ENCODE measurements at regions not wholly inside any gene's neighbourhood (a gene's known extent, or its start where the extent isn't known, plus 50 kb on each side); places are given as distances from the start of the nearest gene placed in this dataset.

DNA sequence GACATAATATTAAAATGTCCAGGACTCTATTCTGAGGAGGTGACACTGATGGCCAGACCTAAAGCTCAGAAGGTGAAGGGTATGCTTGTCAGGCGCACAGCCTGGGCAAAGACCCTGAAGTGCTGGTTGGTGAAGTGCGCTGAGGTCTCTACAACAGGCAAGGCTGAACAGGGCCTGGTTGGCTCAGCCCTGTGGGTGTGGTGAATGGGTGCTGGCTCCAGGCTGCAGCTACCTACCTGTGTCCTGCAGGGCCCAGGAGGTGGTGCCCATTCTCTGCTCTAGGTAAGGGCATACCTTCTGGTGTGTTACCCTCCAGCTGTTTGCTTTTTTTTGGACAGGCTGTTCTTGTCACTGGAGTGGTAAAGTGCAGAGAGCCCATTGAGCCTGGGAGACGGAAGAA lies 85.1 kb downstream of the RAMP3 start (continued):
- TF ChIP-seq REST (IDR thresholded peaks at IDR 0.05; ENCODE audit: unreplicated experiment) = no peak
- TF ChIP-seq JUNB (IDR thresholded peaks at IDR 0.05; ENCODE audit: unreplicated experiment) = no peak
- TF ChIP-seq STAT1 (IDR thresholded peaks at IDR 0.05; ENCODE audit: unreplicated experiment) = no peak
- TF ChIP-seq POLR2AphosphoS5 (IDR thresholded peaks at IDR 0.05; ENCODE audit: low read depth) = no peak

- Mint-ChIP-seq H3K27me3 (ENCODE audit: insufficient read depth, low read depth, poor library complexity) (no peaks in the 10 kb centered on the region), H3K4me1 (no peaks in the 10 kb centered on the region; the same call in 1 of the 3 replicates), H3K9me3 (no peaks in the 10 kb centered on the region), H3K27ac (no peak overlapping the region), H3K4me3 (no peak overlapping the region), H3K36me3 (ENCODE audit: low read depth) (no peaks in the 10 kb centered on the region)
- ATAC-seq (no peak), DNase-seq (ENCODE audit: low spot score) (no peak)
- Histone ChIP-seq H3K9me2 (ENCODE audit: insufficient read depth) (no peaks in the 10 kb centered on the region), H3F3A (replicated peaks; ENCODE audit: low read depth) (no peaks in the 10 kb centered on the region), H4K20me1 (replicated peaks; ENCODE audit: insufficient read depth) (no peaks in the 10 kb centered on the region), H3K4me3 (no peak overlapping the region), H3K27ac (ENCODE audit: low read depth) (no peak overlapping the region), H3K4me2 (no peak overlapping the region), H3K79me2 (replicated peaks; ENCODE audit: insufficient read depth) (no peaks in the 10 kb centered on the region), H3K36me3 (ENCODE audit: insufficient read depth) (no peaks in the 10 kb centered on the region), H3K27me3 (ENCODE audit: insufficient read depth) (no peaks in the 10 kb centered on the region), H2AFZ (no peak overlapping the region), H3K4me1 (ENCODE audit: insufficient read depth) (no peaks in the 10 kb centered on the region)
- no peak for TF ChIP-seq ZNF114 (CRISPR knock-in tag; IDR thresholded peaks at IDR 0.05)
- no peak for TF ChIP-seq EZH2 (IDR thresholded peaks at IDR 0.05; ENCODE audit: low read depth, unreplicated experiment)
- TF ChIP-seq, protein P1, sequence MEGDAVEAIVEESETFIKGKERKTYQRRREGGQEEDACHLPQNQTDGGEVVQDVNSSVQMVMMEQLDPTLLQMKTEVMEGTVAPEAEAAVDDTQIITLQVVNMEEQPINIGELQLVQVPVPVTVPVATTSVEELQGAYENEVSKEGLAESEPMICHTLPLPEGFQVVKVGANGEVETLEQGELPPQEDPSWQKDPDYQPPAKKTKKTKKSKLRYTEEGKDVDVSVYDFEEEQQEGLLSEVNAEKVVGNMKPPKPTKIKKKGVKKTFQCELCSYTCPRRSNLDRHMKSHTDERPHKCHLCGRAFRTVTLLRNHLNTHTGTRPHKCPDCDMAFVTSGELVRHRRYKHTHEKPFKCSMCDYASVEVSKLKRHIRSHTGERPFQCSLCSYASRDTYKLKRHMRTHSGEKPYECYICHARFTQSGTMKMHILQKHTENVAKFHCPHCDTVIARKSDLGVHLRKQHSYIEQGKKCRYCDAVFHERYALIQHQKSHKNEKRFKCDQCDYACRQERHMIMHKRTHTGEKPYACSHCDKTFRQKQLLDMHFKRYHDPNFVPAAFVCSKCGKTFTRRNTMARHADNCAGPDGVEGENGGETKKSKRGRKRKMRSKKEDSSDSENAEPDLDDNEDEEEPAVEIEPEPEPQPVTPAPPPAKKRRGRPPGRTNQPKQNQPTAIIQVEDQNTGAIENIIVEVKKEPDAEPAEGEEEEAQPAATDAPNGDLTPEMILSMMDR (conservative IDR thresholded peaks at IDR 0.05; ENCODE audit: low read depth in 2 of 2) = no peak
- TF ChIP-seq, protein P2, sequence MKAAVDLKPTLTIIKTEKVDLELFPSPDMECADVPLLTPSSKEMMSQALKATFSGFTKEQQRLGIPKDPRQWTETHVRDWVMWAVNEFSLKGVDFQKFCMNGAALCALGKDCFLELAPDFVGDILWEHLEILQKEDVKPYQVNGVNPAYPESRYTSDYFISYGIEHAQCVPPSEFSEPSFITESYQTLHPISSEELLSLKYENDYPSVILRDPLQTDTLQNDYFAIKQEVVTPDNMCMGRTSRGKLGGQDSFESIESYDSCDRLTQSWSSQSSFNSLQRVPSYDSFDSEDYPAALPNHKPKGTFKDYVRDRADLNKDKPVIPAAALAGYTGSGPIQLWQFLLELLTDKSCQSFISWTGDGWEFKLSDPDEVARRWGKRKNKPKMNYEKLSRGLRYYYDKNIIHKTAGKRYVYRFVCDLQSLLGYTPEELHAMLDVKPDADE (IDR thresholded peaks at IDR 0.05) = no peak
- TF ChIP-seq REST (IDR thresholded peaks at IDR 0.05; ENCODE audit: unreplicated experiment) = no peak
- no peak for TF ChIP-seq CREB1 (CRISPR knock-in tag; IDR thresholded peaks at IDR 0.05; ENCODE audit: low read depth)
- no peak for TF ChIP-seq NANOG (IDR thresholded peaks at IDR 0.05; ENCODE audit: borderline replicate concordance)
Observed at GRCh38 chr7:45244981-45245380, 87.4 kb downstream of the RAMP3 start.

Data from GM23338 (cell line).